H1 (cell line): ENCODE measurements at regions not wholly inside any gene's neighbourhood (a gene's known extent, or its start where the extent isn't known, plus 50 kb on each side); places are given as distances from the start of the nearest gene placed in this dataset.

Source experiments
- TF ChIP-seq, protein P1 (sequence below), 3 experiments: IDR thresholded peaks; 1 replicate in 2 of 3; 2 replicates in 1 of 3; pipeline versions ENCODE4 v1.5.1 to v1.6.1; 2011; ENCODE audit warnings: low read length in 3 of 3, mild to moderate bottlenecking in 3 of 3, inconsistent platforms in 2 of 3, low read depth in 1 of 3, moderate library complexity in 1 of 3; ENCODE audit not compliant: insufficient read depth in 1 of 3; ENCODE audit errors: control extremely low read depth in 1 of 3
- TF ChIP-seq, protein P2 (sequence below): IDR thresholded peaks from 2 replicates; pipeline ENCODE4 v1.6.1; 2012; ENCODE audit warnings: inconsistent platforms

DNA sequence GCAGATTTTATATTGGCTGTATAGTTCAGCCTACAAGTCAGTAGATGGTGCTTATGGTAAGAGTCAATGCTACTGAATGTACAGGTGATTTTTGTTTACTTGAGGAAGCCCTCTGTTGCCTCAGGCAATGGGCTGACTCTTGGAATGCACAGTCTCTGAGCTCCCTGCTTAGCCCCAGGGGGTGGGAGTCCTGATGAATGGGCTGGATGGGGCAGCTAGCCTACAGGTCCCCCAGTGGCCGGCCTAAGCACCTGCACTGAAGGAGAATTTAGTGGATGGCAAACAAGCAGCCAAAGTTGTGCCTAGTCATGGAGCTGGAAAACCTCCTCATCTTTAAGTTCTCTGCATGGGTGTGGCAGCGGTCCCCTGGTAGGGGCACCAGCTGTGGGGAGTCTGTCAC, 101.8 kb upstream of the CXorf51B start:
- TF ChIP-seq, protein P1, sequence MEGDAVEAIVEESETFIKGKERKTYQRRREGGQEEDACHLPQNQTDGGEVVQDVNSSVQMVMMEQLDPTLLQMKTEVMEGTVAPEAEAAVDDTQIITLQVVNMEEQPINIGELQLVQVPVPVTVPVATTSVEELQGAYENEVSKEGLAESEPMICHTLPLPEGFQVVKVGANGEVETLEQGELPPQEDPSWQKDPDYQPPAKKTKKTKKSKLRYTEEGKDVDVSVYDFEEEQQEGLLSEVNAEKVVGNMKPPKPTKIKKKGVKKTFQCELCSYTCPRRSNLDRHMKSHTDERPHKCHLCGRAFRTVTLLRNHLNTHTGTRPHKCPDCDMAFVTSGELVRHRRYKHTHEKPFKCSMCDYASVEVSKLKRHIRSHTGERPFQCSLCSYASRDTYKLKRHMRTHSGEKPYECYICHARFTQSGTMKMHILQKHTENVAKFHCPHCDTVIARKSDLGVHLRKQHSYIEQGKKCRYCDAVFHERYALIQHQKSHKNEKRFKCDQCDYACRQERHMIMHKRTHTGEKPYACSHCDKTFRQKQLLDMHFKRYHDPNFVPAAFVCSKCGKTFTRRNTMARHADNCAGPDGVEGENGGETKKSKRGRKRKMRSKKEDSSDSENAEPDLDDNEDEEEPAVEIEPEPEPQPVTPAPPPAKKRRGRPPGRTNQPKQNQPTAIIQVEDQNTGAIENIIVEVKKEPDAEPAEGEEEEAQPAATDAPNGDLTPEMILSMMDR (IDR thresholded peaks at IDR 0.05; ENCODE audit: control extremely low read depth in 1 of 3, insufficient read depth in 1 of 3, low read depth in 1 of 3, low read length in 3 of 3), result peak in 2 of 3 experiments; percentile 42 to 55; a peak in 3 of 4 replicates
- TF ChIP-seq, protein P2, sequence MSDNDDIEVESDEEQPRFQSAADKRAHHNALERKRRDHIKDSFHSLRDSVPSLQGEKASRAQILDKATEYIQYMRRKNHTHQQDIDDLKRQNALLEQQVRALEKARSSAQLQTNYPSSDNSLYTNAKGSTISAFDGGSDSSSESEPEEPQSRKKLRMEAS, result no peak
